Fibroblast of lung (primary cell): ENCODE measurements at regions not wholly inside any gene's neighbourhood (a gene's known extent, or its start where the extent isn't known, plus 50 kb on each side); places are given as distances from the start of the nearest gene placed in this dataset.

Experiments
- DNase-seq, 2 donors: peaks; one replicate each; pipeline versions ENCODE4 v3.0.0 to v3.0.0-alpha.2; 2010; ENCODE audit warnings: low read depth in 2 of 2
- H2AFZ ChIP-seq: 2 replicates; pipeline ENCODE4 v1.5.1; 2012; ENCODE audit warnings: low read length, control low read depth, inconsistent platforms
- H3K27ac ChIP-seq: 2 replicates; pipeline ENCODE4 v1.5.1; 2011; ENCODE audit warnings: low read length, control low read depth; ENCODE audit not compliant: insufficient read depth
- H3K27me3 ChIP-seq: 2 replicates; pipeline ENCODE4 v1.5.1; 2011; ENCODE audit warnings: mild to moderate bottlenecking, low read length; ENCODE audit not compliant: control insufficient read depth, insufficient read depth
- H3K36me3 ChIP-seq: 2 replicates; pipeline ENCODE4 v1.5.1; 2011; ENCODE audit warnings: low read length; ENCODE audit not compliant: control insufficient read depth, insufficient read depth
- H3K4me1 ChIP-seq: 2 replicates; pipeline ENCODE4 v1.5.1; 2011; ENCODE audit warnings: low read length; ENCODE audit not compliant: control insufficient read depth, insufficient read depth; ENCODE audit errors: extremely low read depth
- H3K4me2 ChIP-seq: 2 replicates; pipeline ENCODE4 v1.5.1; 2011; ENCODE audit warnings: low read length, control low read depth; ENCODE audit not compliant: insufficient read depth; ENCODE audit errors: extremely low read depth
- H3K4me3 ChIP-seq, 4 experiments: fragments of 200-600 bp in 1 of 4; sonication (generic) in 1 of 4; replicated peaks in 1 of 4; 2 replicates each; pipeline ENCODE4 v1.5.1; 2011 to 2016; ENCODE audit warnings: low read length in 4 of 4, low read depth in 3 of 4, mild to moderate bottlenecking in 3 of 4, control low read depth in 2 of 4, inconsistent platforms in 1 of 4, mixed read lengths in 1 of 4; ENCODE audit not compliant: insufficient read depth in 1 of 4; ENCODE audit errors: control extremely low read depth in 1 of 4
- H3K79me2 ChIP-seq: 2 replicates; pipeline ENCODE4 v1.5.1; 2012; ENCODE audit warnings: mild to moderate bottlenecking, low read length, inconsistent platforms; ENCODE audit not compliant: control insufficient read depth, insufficient read depth
- H3K9ac ChIP-seq: 2 replicates; pipeline ENCODE4 v1.5.1; 2011; ENCODE audit warnings: mild to moderate bottlenecking, low read length, control low read depth; ENCODE audit not compliant: insufficient read depth
- H3K9me3 ChIP-seq: 2 replicates; pipeline ENCODE4 v1.5.1; 2012; ENCODE audit warnings: low read depth, low read length; ENCODE audit not compliant: control insufficient read depth, insufficient read depth
- H4K20me1 ChIP-seq: 2 replicates; pipeline ENCODE4 v1.5.1; 2011; ENCODE audit warnings: low read length; ENCODE audit not compliant: control insufficient read depth, insufficient read depth; ENCODE audit errors: extremely low read depth
- EZH2 ChIP-seq: IDR thresholded peaks from 2 replicates; pipeline ENCODE4 v1.5.1; 2012; ENCODE audit warnings: low read length, control low read depth, mild to moderate bottlenecking; ENCODE audit errors: missing control alignments
- TF ChIP-seq, protein P1 (sequence below), 2 donors: IDR thresholded peaks in 1 of 2; conservative IDR thresholded peaks in 1 of 2; 1 replicate in 1 of 2; 2 replicates in 1 of 2; pipeline ENCODE4 v1.5.1; 2011 to 2012; ENCODE audit warnings: low read length in 2 of 2, control low read depth in 1 of 2, inconsistent platforms in 1 of 2, low read depth in 1 of 2, mild to moderate bottlenecking in 1 of 2

DNA sequence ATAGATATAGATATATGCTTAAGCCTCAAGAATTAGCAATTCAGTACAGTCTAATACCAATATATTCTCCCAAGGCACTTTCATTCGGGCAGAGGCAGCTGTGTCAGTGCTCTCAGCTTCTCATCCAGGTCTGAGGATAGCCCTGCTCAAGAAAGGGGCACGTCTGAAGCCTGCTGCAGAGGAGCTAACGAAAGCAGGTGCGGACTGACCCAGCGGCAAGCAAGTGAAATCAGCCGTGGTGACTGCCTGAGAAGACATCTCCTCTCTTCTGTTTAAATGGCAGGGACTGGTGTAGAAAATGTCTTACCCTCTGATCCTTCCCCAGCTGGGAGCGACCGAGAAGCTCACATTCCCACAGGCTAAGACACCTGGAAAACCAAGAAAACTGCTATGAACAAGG is 468.6 kb downstream of the BRD1 start:
- no peak for TF ChIP-seq EZH2
- TF ChIP-seq, protein P1, sequence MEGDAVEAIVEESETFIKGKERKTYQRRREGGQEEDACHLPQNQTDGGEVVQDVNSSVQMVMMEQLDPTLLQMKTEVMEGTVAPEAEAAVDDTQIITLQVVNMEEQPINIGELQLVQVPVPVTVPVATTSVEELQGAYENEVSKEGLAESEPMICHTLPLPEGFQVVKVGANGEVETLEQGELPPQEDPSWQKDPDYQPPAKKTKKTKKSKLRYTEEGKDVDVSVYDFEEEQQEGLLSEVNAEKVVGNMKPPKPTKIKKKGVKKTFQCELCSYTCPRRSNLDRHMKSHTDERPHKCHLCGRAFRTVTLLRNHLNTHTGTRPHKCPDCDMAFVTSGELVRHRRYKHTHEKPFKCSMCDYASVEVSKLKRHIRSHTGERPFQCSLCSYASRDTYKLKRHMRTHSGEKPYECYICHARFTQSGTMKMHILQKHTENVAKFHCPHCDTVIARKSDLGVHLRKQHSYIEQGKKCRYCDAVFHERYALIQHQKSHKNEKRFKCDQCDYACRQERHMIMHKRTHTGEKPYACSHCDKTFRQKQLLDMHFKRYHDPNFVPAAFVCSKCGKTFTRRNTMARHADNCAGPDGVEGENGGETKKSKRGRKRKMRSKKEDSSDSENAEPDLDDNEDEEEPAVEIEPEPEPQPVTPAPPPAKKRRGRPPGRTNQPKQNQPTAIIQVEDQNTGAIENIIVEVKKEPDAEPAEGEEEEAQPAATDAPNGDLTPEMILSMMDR (conservative IDR thresholded peaks at IDR 0.05 in 1 of 2, IDR thresholded peaks at IDR 0.05 in 1 of 2; ENCODE audit: low read depth in 1 of 2, low read length in 2 of 2) = no peak
- Histone ChIP-seq H4K20me1 (no peaks in the 10 kb centered on the region), H3K4me3 (no peak overlapping the region), H3K79me2 (no peaks in the 10 kb centered on the region), H3K4me1 (no peaks in the 10 kb centered on the region), H3K9me3 (no peaks in the 10 kb centered on the region), H3K36me3 (no peaks in the 10 kb centered on the region), H3K27ac (no peak overlapping the region), H3K9ac (no peak overlapping the region), H2AFZ (no peak overlapping the region), H3K4me2 (no peak overlapping the region), H3K27me3 (no peaks in the 10 kb centered on the region)
- DNase-seq = no peak

DNA sequence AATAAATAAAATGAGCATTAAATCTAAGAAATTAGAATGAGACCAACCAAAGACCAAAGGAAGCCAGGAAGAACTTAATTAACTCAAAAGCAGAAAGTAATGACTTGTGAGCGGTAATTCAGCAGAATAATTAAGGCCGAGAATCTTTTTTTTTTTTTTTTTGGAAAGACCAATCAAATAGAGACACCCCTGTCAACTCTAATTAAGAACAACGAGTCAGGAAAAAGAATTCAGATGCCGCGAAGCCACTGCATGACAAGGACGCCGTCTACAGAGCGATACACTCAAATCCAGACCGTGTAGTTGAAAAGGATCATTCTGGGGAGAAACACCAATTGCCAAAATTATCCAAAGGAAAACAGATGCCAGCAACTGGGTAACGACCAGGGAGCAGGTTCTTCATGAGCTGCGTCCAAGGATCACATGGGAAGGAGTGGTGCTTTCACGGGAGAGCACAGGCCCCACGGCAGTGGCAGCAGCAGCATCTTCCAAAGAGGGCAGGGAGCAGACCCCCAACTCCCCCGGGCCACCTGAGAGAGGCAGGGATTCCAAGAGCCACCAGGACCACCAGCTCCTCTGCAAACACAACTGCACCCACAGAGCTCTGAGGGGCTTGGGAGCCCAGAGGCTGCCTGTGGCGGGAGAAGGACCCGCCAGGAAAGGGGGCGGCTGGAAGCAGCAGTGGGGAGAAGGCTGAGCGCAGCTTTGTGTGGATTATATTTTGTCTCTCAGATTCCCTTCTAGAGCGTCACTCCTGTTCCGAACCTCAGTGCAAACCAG is 469.8 kb downstream of the BRD1 start:
- Histone ChIP-seq H3K4me2 (no peak overlapping the region), H3K9me3 (no peaks in the 10 kb centered on the region), H3K36me3 (no peaks in the 10 kb centered on the region), H3K4me3 (no peak overlapping the region), H3K79me2 (no peaks in the 10 kb centered on the region), H3K4me1 (no peaks in the 10 kb centered on the region), H2AFZ (no peak overlapping the region), H4K20me1 (no peaks in the 10 kb centered on the region), H3K27me3 (no peaks in the 10 kb centered on the region), H3K9ac (no peak overlapping the region), H3K27ac (no peak overlapping the region)
- TF ChIP-seq EZH2 = no peak
- TF ChIP-seq, protein P1 (conservative IDR thresholded peaks at IDR 0.05 in 1 of 2, IDR thresholded peaks at IDR 0.05 in 1 of 2; ENCODE audit: low read depth in 1 of 2, low read length in 2 of 2) = no peak
- no peak for DNase-seq

DNA sequence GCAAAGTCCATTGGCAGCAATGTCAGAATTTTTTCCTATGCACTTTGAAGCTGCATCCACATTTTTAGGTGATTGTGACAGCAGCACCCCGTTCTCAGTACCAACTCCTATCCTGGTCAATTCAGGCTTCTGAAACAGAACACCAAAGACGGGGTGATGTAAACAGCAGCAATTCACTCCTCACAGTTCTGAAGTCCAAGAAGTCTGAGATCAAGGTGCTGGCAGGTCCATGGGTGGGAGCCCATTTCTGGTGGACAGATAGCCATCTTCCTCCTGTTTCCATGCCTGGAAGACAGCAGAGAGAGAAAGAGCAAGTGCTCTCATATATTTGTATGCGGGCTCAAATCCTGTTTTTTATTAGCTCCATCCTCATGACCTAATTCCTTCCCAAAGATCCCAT is 471.2 kb downstream of the BRD1 start:
- H3K9me3 ChIP-seq = no peaks in the 10 kb centered on the region
- H3K4me2 ChIP-seq = no peak overlapping the region
- no peaks in the 10 kb centered on the region for H3K27me3 ChIP-seq
- DNase-seq = no peak
- no peak overlapping the region for H2AFZ ChIP-seq
- no peaks in the 10 kb centered on the region for H4K20me1 ChIP-seq
- no peak overlapping the region for H3K27ac ChIP-seq
- TF ChIP-seq, protein P1 (conservative IDR thresholded peaks at IDR 0.05 in 1 of 2, IDR thresholded peaks at IDR 0.05 in 1 of 2; ENCODE audit: low read depth in 1 of 2, low read length in 2 of 2) = no peak
- no peak for TF ChIP-seq EZH2
- H3K79me2 ChIP-seq = no peaks in the 10 kb centered on the region
- no peak overlapping the region for H3K9ac ChIP-seq
- H3K36me3 ChIP-seq = no peaks in the 10 kb centered on the region
- no peak overlapping the region for H3K4me3 ChIP-seq
- H3K4me1 ChIP-seq = no peaks in the 10 kb centered on the region
